HG03469 (cell line): ENCODE measurements at regions not wholly inside any gene's neighbourhood (a gene's known extent, or its start where the extent isn't known, plus 50 kb on each side); places are given as distances from the start of the nearest gene placed in this dataset.

Experiments
- ATAC-seq: cut with Tn5 transposase; IDR thresholded peaks from one replicate; pipeline ENCODE4 v1.9.1; 2021; ENCODE audit warnings: mild to moderate bottlenecking, moderate library complexity, moderate number of reproducible peaks; ENCODE audit not compliant: unreplicated experiment

GRCh38 chr15:95655089-95655607, 675.4 kb upstream of the NR2F2 start:
- ATAC-seq: no peak

GRCh38 chr15:95656595-95656994, 673.9 kb upstream of the NR2F2 start:
- no peak for ATAC-seq

- no peak for ATAC-seq
These were observed 671.7 kb upstream of the NR2F2 start for GRCh38 chr15:95658799-95659198.

GRCh38 chr15:95659656-95660055, 670.8 kb upstream of the NR2F2 start:
- no peak for ATAC-seq

GRCh38 chr15:95662638-95663037, 667.9 kb upstream of the NR2F2 start:
- ATAC-seq: no peak

GRCh38 chr15:95663156-95664100, 667.1 kb upstream of the NR2F2 start:
- no peak for ATAC-seq

GRCh38 chr15:95664450-95664849, 666.0 kb upstream of the NR2F2 start:
- ATAC-seq: no peak

GRCh38 chr15:95669146-95669922, 661.2 kb upstream of the NR2F2 start:
- ATAC-seq: no peak

GRCh38 chr15:95674031-95674430, 656.5 kb upstream of the NR2F2 start:
- ATAC-seq: no peak

- ATAC-seq: no peak
These were observed 654.0 kb upstream of the NR2F2 start for GRCh38 chr15:95676500-95676899.

GRCh38 chr15:95679847-95680582, 650.5 kb upstream of the NR2F2 start:
- ATAC-seq: no peak

GRCh38 chr15:95680728-95681127, 649.8 kb upstream of the NR2F2 start:
- ATAC-seq: no peak

- ATAC-seq: no peak
These were observed 648.5 kb upstream of the NR2F2 start for GRCh38 chr15:95681836-95682544.

- ATAC-seq: no peak
These were observed 646.4 kb upstream of the NR2F2 start for GRCh38 chr15:95684126-95684525.

GRCh38 chr15:95684693-95685115, 645.8 kb upstream of the NR2F2 start:
- no peak for ATAC-seq

GRCh38 chr15:95687061-95687460, 643.4 kb upstream of the NR2F2 start:
- ATAC-seq: no peak

GRCh38 chr15:95687686-95688085, 642.8 kb upstream of the NR2F2 start:
- no peak for ATAC-seq

GRCh38 chr15:95690631-95691340, 639.7 kb upstream of the NR2F2 start:
- no peak for ATAC-seq

- no peak for ATAC-seq
These were observed 636.6 kb upstream of the NR2F2 start for GRCh38 chr15:95693917-95694316.

GRCh38 chr15:95698230-95698629, 632.3 kb upstream of the NR2F2 start:
- ATAC-seq: no peak
